B cell (primary cell): ENCODE measurements at regions not wholly inside any gene's neighbourhood (a gene's known extent, or its start where the extent isn't known, plus 50 kb on each side); places are given as distances from the start of the nearest gene placed in this dataset.

Source experiments
- ATAC-seq: fragments of 200-7000 bp; cut with Tn5 transposase; one replicate; pipeline ENCODE4 v1.10.0; 2021; ENCODE audit warnings: low read depth, mild to moderate bottlenecking, moderate number of reproducible peaks, moderate library complexity
- CTCF ChIA-PET: fragments of 350-600 bp; sonication (Branson Sonifier 250); formaldehyde crosslinking; loops from one replicate; lab custom pipeline; 2021; ENCODE audit warnings: antibody characterized with exemption, inconsistent platforms; lab: Charles Lee
- POLR2A ChIA-PET: fragments of 350-600 bp; sonication (Branson Sonifier 250); formaldehyde crosslinking; loops from one replicate; lab custom pipeline; 2021; ENCODE audit warnings: antibody characterized with exemption; lab: Charles Lee
- DNase-seq: peaks from one replicate; pipeline ENCODE4 v3.0.0; 2013
- H2AFZ ChIP-seq: 2 replicates; pipeline ENCODE4 v1.6.1; 2012; ENCODE audit warnings: mild to moderate bottlenecking, low read depth, low read length; ENCODE audit not compliant: insufficient read depth, poor library complexity, severe bottlenecking
- H3K27ac ChIP-seq, 2 donors: 1 replicate in 1 of 2; 2 replicates in 1 of 2; pipeline ENCODE4 v1.5.1; 2012 to 2013; ENCODE audit warnings: low read length in 2 of 2, mild to moderate bottlenecking in 2 of 2, moderate library complexity in 1 of 2
- H3K27me3 ChIP-seq, 4 experiments: fragments of 200-600 bp in 1 of 4; sonication (generic) in 1 of 4; replicated peaks in 1 of 4; 1 replicate in 2 of 4; 2 replicates in 2 of 4; pipeline versions ENCODE4 v1.6.1 to v1.7.0; 2013 to 2016; ENCODE audit warnings: low read length in 3 of 4, mild to moderate bottlenecking in 2 of 4, mixed read lengths in 1 of 4, moderate library complexity in 1 of 4; ENCODE audit not compliant: insufficient read depth in 4 of 4, control insufficient read depth in 3 of 4; ENCODE audit errors: control extremely low read depth in 1 of 4
- H3K36me3 ChIP-seq, 2 experiments: replicated peaks in 1 of 2; 1 replicate in 1 of 2; 2 replicates in 1 of 2; pipeline versions ENCODE4 v1.6.1 to v1.7.1; 2013; ENCODE audit warnings: low read length in 1 of 2; ENCODE audit not compliant: insufficient read depth in 2 of 2, control insufficient read depth in 1 of 2; ENCODE audit errors: control extremely low read depth in 1 of 2, extremely low read depth in 1 of 2
- H3K4me1 ChIP-seq, 2 donors: fragments of 200-600 bp in 1 of 2; sonication (generic) in 1 of 2; 1 replicate in 1 of 2; 2 replicates in 1 of 2; pipeline versions ENCODE4 v1.5.1 to v1.6.1; 2013 to 2017; ENCODE audit warnings: low read length in 2 of 2; ENCODE audit not compliant: control insufficient read depth in 2 of 2, insufficient read depth in 2 of 2
- H3K4me2 ChIP-seq: replicated peaks from 2 replicates; pipeline ENCODE3; 2012; ENCODE audit warnings: mild to moderate bottlenecking, low read depth, low read length; ENCODE audit not compliant: poor library complexity, severe bottlenecking
- H3K4me3 ChIP-seq, 5 experiments: fragments of 200-600 bp in 1 of 5; sonication (generic) in 1 of 5; 1 replicate in 3 of 5; 2 replicates in 2 of 5; pipeline versions ENCODE4 v1.5.1 to v1.7.0; 2011 to 2016; ENCODE audit warnings: low read length in 4 of 5, mild to moderate bottlenecking in 4 of 5, low read depth in 2 of 5, control low read depth in 1 of 5, moderate library complexity in 1 of 5; ENCODE audit not compliant: insufficient read depth in 1 of 5; ENCODE audit errors: control extremely low read depth in 1 of 5, extremely low read depth in 1 of 5
- H3K79me2 ChIP-seq: fragments of 200-600 bp; sonication (generic); one replicate; pipeline ENCODE4 v1.6.0; 2016; ENCODE audit warnings: low read length; ENCODE audit not compliant: control insufficient read depth, insufficient read depth
- H3K9ac ChIP-seq: fragments of 200-600 bp; sonication (generic); 2 replicates; pipeline ENCODE4 v1.6.1; 2017; ENCODE audit warnings: mild to moderate bottlenecking, low read length, moderate library complexity
- H3K9me3 ChIP-seq, 3 donors: one replicate each; pipeline versions ENCODE4 v1.6.1 to v1.7.1; 2013; ENCODE audit warnings: low read length in 2 of 3; ENCODE audit not compliant: control insufficient read depth in 2 of 3, insufficient read depth in 1 of 3; ENCODE audit errors: control extremely low read depth in 1 of 3
- H4K20me1 ChIP-seq: 2 replicates; pipeline ENCODE4 v1.6.0; 2012; ENCODE audit warnings: mild to moderate bottlenecking, low read length; ENCODE audit not compliant: insufficient read depth, control insufficient read depth, poor library complexity, severe bottlenecking
- H3K27ac Mint-ChIP-seq: one replicate; pipeline ENCODE4 v1.8.0; 2021; ENCODE audit warnings: mixed read lengths
- H3K27me3 Mint-ChIP-seq: one replicate; pipeline ENCODE4 v1.8.0; 2021; ENCODE audit warnings: mixed read lengths
- H3K4me1 Mint-ChIP-seq: one replicate; pipeline ENCODE4 v1.8.0; 2021; ENCODE audit warnings: mixed read lengths
- H3K4me3 Mint-ChIP-seq: one replicate; pipeline ENCODE4 v1.8.0; 2021; ENCODE audit warnings: mixed read lengths
- H3K9me3 Mint-ChIP-seq: one replicate; pipeline ENCODE4 v1.8.0; 2022; ENCODE audit warnings: mixed read lengths; ENCODE audit not compliant: insufficient read depth
- CTCF ChIP-seq: fragments of 200-600 bp; IDR thresholded peaks from one replicate; pipeline ENCODE4 v1.8.0; 2022; ENCODE audit warnings: antibody characterized with exemption, mild to moderate bottlenecking
- EZH2 ChIP-seq: IDR thresholded peaks from 2 replicates; pipeline ENCODE4 v1.6.1; 2012; ENCODE audit warnings: borderline replicate concordance, low read depth, mild to moderate bottlenecking, moderate library complexity, low read length; ENCODE audit not compliant: insufficient read depth, poor library complexity, severe bottlenecking
- WGBS: methylation state at CpG from one replicate; pipeline ENCODE4 v1.1.5; 2013; ENCODE audit warnings: missing lambda C conversion rate; ENCODE audit not compliant: insufficient coverage; 5-methylcytosine and 5-hydroxymethylcytosine counted together
- intact Hi-C: fragments of 100-400 bp; cut with micrococcal nuclease; formaldehyde crosslinking; loops from one replicate; pipeline ENCODE4 v1.10.0; 2022

- no peak for TF ChIP-seq CTCF
- no peak for TF ChIP-seq EZH2
- H3K4me3 ChIP-seq: no peak overlapping the region
- no peak overlapping the region for H3K27ac ChIP-seq
- H3K9me3 ChIP-seq: peaks cover 0 to 3% (median 0%) of the 10 kb centered on the region in 3 donors
- intact Hi-C loops: no loop called here
- Mint-ChIP-seq H3K27me3 (peaks cover 24% of the 10 kb centered on the region), H3K9me3 (no peaks in the 10 kb centered on the region), H3K4me3 (no peak overlapping the region), H3K27ac (no peak overlapping the region), H3K4me1 (no peaks in the 10 kb centered on the region)
- H4K20me1 ChIP-seq: no peaks in the 10 kb centered on the region
- 90% methylated on average over 2 of the region's 5 CpGs for WGBS
- no peak overlapping the region for H2AFZ ChIP-seq
- no peaks in the 10 kb centered on the region for H3K36me3 ChIP-seq
- no peak for DNase-seq
- H3K79me2 ChIP-seq: no peaks in the 10 kb centered on the region
- no peaks in the 10 kb centered on the region for H3K27me3 ChIP-seq
- no peaks in the 10 kb centered on the region for H3K4me1 ChIP-seq
- CTCF ChIA-PET: no interaction called here
- no peak overlapping the region for H3K4me2 ChIP-seq
- POLR2A ChIA-PET: no interaction called here
- ATAC-seq: no peak
- no peak overlapping the region for H3K9ac ChIP-seq
Measured at GRCh38 chr16:51759999-51760398, 608.9 kb upstream of the SALL1 start.

GRCh38 chr16:51759329-51759728 lies 608.3 kb upstream of the SALL1 start:
- H3K79me2 ChIP-seq: no peaks in the 10 kb centered on the region
- no peak overlapping the region for H3K27ac Mint-ChIP-seq
- TF ChIP-seq EZH2 (no peak), CTCF (no peak)
- H4K20me1 ChIP-seq: no peaks in the 10 kb centered on the region
- H3K4me1 ChIP-seq: no peaks in the 10 kb centered on the region
- peaks cover 24% of the 10 kb centered on the region for H3K27me3 Mint-ChIP-seq
- H3K4me3 ChIP-seq: no peak overlapping the region
- H3K4me1 Mint-ChIP-seq: no peaks in the 10 kb centered on the region
- intact Hi-C loops: no loop called here
- POLR2A ChIA-PET: no interaction called here
- no peaks in the 10 kb centered on the region for H3K9me3 Mint-ChIP-seq
- WGBS: 53% methylated on average over 1 of the region's 4 CpGs
- H2AFZ ChIP-seq: no peak overlapping the region
- H3K27me3 ChIP-seq: no peaks in the 10 kb centered on the region
- no peaks in the 10 kb centered on the region for H3K36me3 ChIP-seq
- H3K9me3 ChIP-seq: peaks cover 0 to 5% (median 0%) of the 10 kb centered on the region in 3 donors
- no peak overlapping the region for H3K9ac ChIP-seq
- CTCF ChIA-PET: no interaction called here
- H3K4me3 Mint-ChIP-seq: no peak overlapping the region
- DNase-seq (no peak), ATAC-seq (no peak)
- no peak overlapping the region for H3K27ac ChIP-seq
- H3K4me2 ChIP-seq: no peak overlapping the region
